AG09319 (cell line): ENCODE measurements at regions not wholly inside any gene's neighbourhood (a gene's known extent, or its start where the extent isn't known, plus 50 kb on each side); places are given as distances from the start of the nearest gene placed in this dataset.

Experiments
- DNase-seq: peaks from one replicate; pipeline ENCODE4 v3.0.0-alpha.2; 2010; ENCODE audit warnings: low read depth; ENCODE audit errors: extremely low read depth
- TF ChIP-seq, protein P1 (sequence below): IDR thresholded peaks from 2 replicates; pipeline ENCODE4 v1.5.1; 2011; ENCODE audit warnings: low read depth, mild to moderate bottlenecking, inconsistent platforms, low read length, moderate library complexity

DNA sequence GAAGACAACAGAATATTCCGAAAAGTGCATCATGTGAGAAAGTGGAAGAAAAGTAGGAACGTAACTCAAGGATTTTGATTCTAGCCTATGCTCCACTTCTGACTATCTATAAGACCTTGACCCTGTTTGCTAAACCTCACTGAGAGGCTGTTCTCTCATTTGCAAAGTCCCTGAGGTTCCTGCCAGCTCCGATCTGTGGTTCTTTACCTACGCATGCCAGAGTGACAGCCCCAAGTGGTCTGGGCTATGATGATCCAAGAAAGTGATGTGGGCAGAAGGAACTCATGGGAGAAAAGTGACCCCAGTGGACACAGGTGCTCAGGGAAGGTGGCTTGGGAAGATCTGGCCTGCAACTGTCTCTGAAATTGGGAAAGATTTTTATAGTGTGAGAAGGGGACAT is 301.1 kb upstream of the CDH11 start:
- DNase-seq = no peak
- TF ChIP-seq, protein P1, sequence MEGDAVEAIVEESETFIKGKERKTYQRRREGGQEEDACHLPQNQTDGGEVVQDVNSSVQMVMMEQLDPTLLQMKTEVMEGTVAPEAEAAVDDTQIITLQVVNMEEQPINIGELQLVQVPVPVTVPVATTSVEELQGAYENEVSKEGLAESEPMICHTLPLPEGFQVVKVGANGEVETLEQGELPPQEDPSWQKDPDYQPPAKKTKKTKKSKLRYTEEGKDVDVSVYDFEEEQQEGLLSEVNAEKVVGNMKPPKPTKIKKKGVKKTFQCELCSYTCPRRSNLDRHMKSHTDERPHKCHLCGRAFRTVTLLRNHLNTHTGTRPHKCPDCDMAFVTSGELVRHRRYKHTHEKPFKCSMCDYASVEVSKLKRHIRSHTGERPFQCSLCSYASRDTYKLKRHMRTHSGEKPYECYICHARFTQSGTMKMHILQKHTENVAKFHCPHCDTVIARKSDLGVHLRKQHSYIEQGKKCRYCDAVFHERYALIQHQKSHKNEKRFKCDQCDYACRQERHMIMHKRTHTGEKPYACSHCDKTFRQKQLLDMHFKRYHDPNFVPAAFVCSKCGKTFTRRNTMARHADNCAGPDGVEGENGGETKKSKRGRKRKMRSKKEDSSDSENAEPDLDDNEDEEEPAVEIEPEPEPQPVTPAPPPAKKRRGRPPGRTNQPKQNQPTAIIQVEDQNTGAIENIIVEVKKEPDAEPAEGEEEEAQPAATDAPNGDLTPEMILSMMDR = no peak

DNA sequence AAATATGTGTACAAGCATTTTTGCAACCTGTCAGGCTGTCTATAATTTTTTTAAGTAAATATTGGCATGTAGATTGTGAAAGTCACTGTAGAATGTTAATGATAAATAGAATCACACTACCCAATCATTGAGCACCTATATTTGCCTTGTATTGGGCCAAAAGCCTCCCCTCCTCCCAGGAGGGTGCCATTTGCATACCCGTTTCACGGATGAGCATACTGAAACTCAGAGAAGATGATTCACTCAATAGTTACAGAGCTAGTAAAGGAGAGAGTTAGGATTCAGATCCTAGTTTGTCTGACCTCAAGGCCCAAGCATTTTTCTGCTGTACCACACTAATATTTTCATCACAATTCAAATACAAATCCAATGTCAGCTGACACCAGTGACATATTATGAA is 299.7 kb upstream of the CDH11 start:
- TF ChIP-seq, protein P1 = no peak

DNA sequence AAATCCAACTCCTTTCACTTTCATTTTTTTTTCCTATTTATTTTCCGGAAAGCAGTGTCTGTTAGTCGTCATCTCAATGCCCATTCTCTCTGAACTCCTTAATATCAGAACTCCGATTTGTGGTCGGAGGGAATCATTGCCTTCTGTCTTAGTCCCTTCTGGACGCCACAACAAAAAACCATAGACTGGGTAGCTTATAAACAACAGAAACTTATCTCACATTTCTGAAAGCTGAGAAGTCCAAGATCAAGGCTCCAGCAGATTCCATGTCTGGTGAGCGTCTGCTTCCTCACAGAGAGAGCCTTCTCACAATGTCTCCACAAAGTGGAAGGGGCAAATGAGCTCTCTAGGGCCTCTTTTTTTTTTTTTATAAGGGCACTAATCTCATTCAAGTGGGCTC is 296.6 kb upstream of the CDH11 start:
- TF ChIP-seq, protein P1 = no peak
- DNase-seq = no peak

More for the DNA sequence above, 299.7 kb upstream of the CDH11 start:
- no peak for DNase-seq

DNA sequence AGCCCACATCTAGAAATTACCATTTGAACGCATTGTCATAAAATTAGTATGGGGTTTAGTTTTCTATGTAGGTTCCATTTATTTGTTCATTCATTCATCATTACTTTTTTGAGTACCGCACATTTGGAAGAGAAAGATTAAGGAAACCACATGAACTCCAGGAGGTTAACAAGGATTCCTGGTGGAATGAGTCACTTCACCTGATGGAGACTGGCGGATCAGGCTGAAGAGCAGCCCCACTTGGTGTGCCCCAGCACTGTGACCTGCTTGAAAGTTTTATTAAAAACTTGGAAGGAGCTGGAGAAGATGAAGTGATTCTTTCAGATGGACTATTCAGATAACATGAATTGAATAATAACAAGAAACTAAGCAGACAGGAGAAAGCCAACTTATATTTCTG is 293.6 kb upstream of the CDH11 start:
- TF ChIP-seq, protein P1 = no peak
- no peak for DNase-seq

DNA sequence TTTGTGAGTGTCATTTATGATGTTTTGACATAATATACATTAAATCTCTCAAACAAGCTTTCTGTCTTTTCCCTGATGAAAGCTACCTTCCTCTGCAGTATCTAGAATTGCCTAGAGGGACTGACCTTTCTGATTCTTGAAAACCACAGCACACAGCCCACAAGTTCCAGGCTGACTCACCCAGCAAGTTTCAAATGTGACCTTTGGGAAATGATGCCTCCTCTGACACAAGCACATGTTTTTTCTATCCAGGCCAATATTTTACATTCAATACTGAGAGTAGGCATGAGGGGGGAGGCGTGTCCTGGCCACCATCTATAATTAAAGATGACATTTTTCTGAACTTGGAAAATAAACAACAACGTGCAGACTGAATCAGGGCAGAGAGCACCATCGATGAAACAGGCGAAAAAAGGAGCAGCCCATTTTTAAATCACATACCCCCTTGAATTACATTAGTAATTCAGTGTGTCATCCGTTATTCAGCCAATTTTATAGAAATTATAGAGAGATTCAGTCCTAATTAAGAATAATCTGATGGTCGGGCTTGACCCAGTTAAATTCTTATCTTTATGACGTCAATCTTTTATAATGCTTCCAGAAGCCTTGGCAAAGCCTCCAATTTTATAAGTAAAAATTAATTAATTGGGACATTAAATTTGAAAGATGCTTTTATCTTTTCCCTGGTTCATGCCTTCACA is 292.6 kb upstream of the CDH11 start:
- TF ChIP-seq, protein P1 = no peak
- DNase-seq = peak; percentile 91

DNA sequence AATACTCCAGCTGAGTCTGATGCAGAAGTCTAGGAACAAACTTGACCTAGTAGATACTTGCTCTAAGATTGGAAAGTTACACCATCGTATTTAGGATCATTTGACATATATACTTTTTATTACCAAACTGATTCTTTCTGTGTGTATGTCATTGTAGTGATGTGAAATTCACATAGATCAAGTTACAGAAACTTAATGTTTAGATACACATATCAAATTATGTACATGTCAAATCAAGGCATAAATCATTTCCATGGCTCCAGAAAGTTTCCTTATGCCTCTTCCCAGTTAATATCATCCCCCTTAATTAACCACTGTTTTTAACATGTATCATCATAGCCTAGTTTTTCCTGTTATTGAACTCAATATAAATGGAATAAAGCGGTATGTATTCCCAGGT is 292.0 kb upstream of the CDH11 start:
- TF ChIP-seq, protein P1 = no peak
- no peak for DNase-seq

DNA sequence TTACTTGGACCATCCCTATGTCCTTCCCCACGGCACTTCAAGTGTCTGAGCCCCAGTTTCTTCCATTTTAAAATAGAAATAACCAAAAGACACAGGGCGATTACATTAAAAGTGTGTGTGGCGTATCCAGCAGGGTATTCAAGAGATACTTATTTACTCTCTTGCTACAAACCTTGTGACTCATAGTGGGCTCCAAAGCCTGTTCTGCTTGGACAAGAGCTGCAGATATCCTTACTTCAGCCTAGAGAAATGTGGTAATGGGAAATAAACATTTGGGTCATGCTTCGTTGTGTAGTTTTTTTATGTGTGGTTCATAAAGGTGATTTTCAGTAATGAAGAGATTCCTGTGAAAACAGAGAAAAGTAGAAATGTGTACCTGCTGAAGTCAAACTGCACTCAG is 288.9 kb upstream of the CDH11 start:
- no peak for DNase-seq
- TF ChIP-seq, protein P1 = no peak
